ENCODE measurements at regions not wholly inside any gene's neighbourhood (a gene's known extent, or its start where the extent isn't known, plus 50 kb on each side); places are given as distances from the start of the nearest gene placed in this dataset.

- CTCF ChIA-PET = no interaction called here
- Mint-ChIP-seq H3K36me3 (ENCODE audit: low read depth) (no peaks in the 10 kb centered on the region), H3K4me1 (ENCODE audit: low read depth) (no peaks in the 10 kb centered on the region), H3K27ac (no peak overlapping the region), H3K27me3 (ENCODE audit: low read depth) (peaks cover 13% of the 10 kb centered on the region), H3K9me3 (peaks cover 2% of the 10 kb centered on the region), H3K4me3 (no peak overlapping the region)
- no peak for DNase-seq
- intact Hi-C loops (cut with micrococcal nuclease) = no loop called here
Observed at GRCh38 chr5:174618589-174618988, 105.8 kb upstream of the MSX2 start.

GRCh38 chr5:174622067-174622466, 102.3 kb upstream of the MSX2 start:
- H3K4me3 Mint-ChIP-seq = no peak overlapping the region
- H3K27ac Mint-ChIP-seq = no peak overlapping the region
- DNase-seq = no peak
- no peaks in the 10 kb centered on the region for H3K36me3 Mint-ChIP-seq (ENCODE audit: low read depth)
- CTCF ChIA-PET = no interaction called here
- no peaks in the 10 kb centered on the region for H3K9me3 Mint-ChIP-seq
- peaks cover 4% of the 10 kb centered on the region for H3K27me3 Mint-ChIP-seq (ENCODE audit: low read depth)
- intact Hi-C loops (cut with micrococcal nuclease) = no loop called here
- no peaks in the 10 kb centered on the region for H3K4me1 Mint-ChIP-seq (ENCODE audit: low read depth)

- Mint-ChIP-seq H3K9me3 (no peaks in the 10 kb centered on the region), H3K4me3 (no peak overlapping the region), H3K36me3 (ENCODE audit: low read depth) (no peaks in the 10 kb centered on the region), H3K27ac (no peak overlapping the region), H3K27me3 (ENCODE audit: low read depth) (peaks cover 8% of the 10 kb centered on the region), H3K4me1 (ENCODE audit: low read depth) (no peaks in the 10 kb centered on the region)
- DNase-seq = no peak
- CTCF ChIA-PET = no interaction called here
- intact Hi-C loops (cut with micrococcal nuclease) = no loop called here
Observed at GRCh38 chr5:174623018-174623417, 101.4 kb upstream of the MSX2 start.

- intact Hi-C loops (cut with micrococcal nuclease) = no loop called here
- Mint-ChIP-seq H3K9me3 (no peaks in the 10 kb centered on the region), H3K4me3 (no peak overlapping the region), H3K27me3 (ENCODE audit: low read depth) (peaks cover 8% of the 10 kb centered on the region), H3K36me3 (ENCODE audit: low read depth) (no peaks in the 10 kb centered on the region), H3K27ac (no peak overlapping the region), H3K4me1 (ENCODE audit: low read depth) (no peaks in the 10 kb centered on the region)
- DNase-seq = no peak
- CTCF ChIA-PET = no interaction called here
Observed at GRCh38 chr5:174623433-174624019, 100.9 kb upstream of the MSX2 start.

- intact Hi-C loops (cut with micrococcal nuclease) = no loop called here
- Mint-ChIP-seq H3K36me3 (ENCODE audit: low read depth) (no peaks in the 10 kb centered on the region), H3K27ac (no peak overlapping the region), H3K4me1 (ENCODE audit: low read depth) (no peaks in the 10 kb centered on the region), H3K27me3 (ENCODE audit: low read depth) (peaks cover 8% of the 10 kb centered on the region), H3K4me3 (no peak overlapping the region), H3K9me3 (no peaks in the 10 kb centered on the region)
- CTCF ChIA-PET = no interaction called here
- DNase-seq = no peak
Observed at GRCh38 chr5:174624733-174625522, 99.5 kb upstream of the MSX2 start.

GRCh38 chr5:174625591-174626350, 98.6 kb upstream of the MSX2 start:
- DNase-seq = no peak
- intact Hi-C loops (cut with micrococcal nuclease) = no loop called here
- Mint-ChIP-seq H3K9me3 (no peaks in the 10 kb centered on the region), H3K27ac (no peak overlapping the region), H3K4me3 (no peak overlapping the region), H3K27me3 (ENCODE audit: low read depth) (peaks cover 8% of the 10 kb centered on the region), H3K4me1 (ENCODE audit: low read depth) (no peaks in the 10 kb centered on the region), H3K36me3 (ENCODE audit: low read depth) (no peaks in the 10 kb centered on the region)
- CTCF ChIA-PET = no interaction called here

- no peak overlapping the region for H3K27ac Mint-ChIP-seq
- no peak for DNase-seq
- no peak overlapping the region for H3K4me3 Mint-ChIP-seq
- H3K4me1 Mint-ChIP-seq (ENCODE audit: low read depth) = no peaks in the 10 kb centered on the region
- intact Hi-C loops (cut with micrococcal nuclease) = no loop called here
- no peaks in the 10 kb centered on the region for H3K36me3 Mint-ChIP-seq (ENCODE audit: low read depth)
- H3K9me3 Mint-ChIP-seq = no peaks in the 10 kb centered on the region
- CTCF ChIA-PET = no interaction called here
- peaks cover 8% of the 10 kb centered on the region for H3K27me3 Mint-ChIP-seq (ENCODE audit: low read depth)
Observed at GRCh38 chr5:174626369-174626920, 97.9 kb upstream of the MSX2 start.

GRCh38 chr5:174636094-174636493, 88.3 kb upstream of the MSX2 start:
- Mint-ChIP-seq H3K4me3 (no peak overlapping the region), H3K36me3 (ENCODE audit: low read depth) (no peaks in the 10 kb centered on the region), H3K4me1 (ENCODE audit: low read depth) (no peaks in the 10 kb centered on the region), H3K27ac (no peak overlapping the region), H3K27me3 (ENCODE audit: low read depth) (peaks cover 2% of the 10 kb centered on the region), H3K9me3 (no peaks in the 10 kb centered on the region)
- DNase-seq = no peak
- intact Hi-C loops (cut with micrococcal nuclease) = no loop called here
- CTCF ChIA-PET = interaction anchor here (0.7 kb wide), 1 partner anchor 48 kb away, joined by 6 read pairs; no protein-coding TSS in a partner anchor

GRCh38 chr5:174642816-174643405, 81.5 kb upstream of the MSX2 start:
- Mint-ChIP-seq H3K9me3 (peaks cover 3% of the 10 kb centered on the region), H3K27me3 (ENCODE audit: low read depth) (peaks cover 2% of the 10 kb centered on the region), H3K4me3 (no peak overlapping the region), H3K27ac (no peak overlapping the region), H3K36me3 (ENCODE audit: low read depth) (no peaks in the 10 kb centered on the region), H3K4me1 (ENCODE audit: low read depth) (no peaks in the 10 kb centered on the region)
- DNase-seq = no peak
- intact Hi-C loops (cut with micrococcal nuclease) = no loop called here
- CTCF ChIA-PET = no interaction called here

GRCh38 chr5:174644436-174644835, 79.9 kb upstream of the MSX2 start:
- CTCF ChIA-PET = no interaction called here
- H3K27me3 Mint-ChIP-seq (ENCODE audit: low read depth) = peaks cover 2% of the 10 kb centered on the region
- no peak for DNase-seq
- intact Hi-C loops (cut with micrococcal nuclease) = no loop called here
- H3K4me1 Mint-ChIP-seq (ENCODE audit: low read depth) = no peaks in the 10 kb centered on the region
- H3K36me3 Mint-ChIP-seq (ENCODE audit: low read depth) = no peaks in the 10 kb centered on the region
- peaks cover 8% of the 10 kb centered on the region for H3K9me3 Mint-ChIP-seq
- H3K27ac Mint-ChIP-seq = no peak overlapping the region
- H3K4me3 Mint-ChIP-seq = no peak overlapping the region

GRCh38 chr5:174644923-174645322, 79.5 kb upstream of the MSX2 start:
- H3K27ac Mint-ChIP-seq = no peak overlapping the region
- peaks cover 2% of the 10 kb centered on the region for H3K27me3 Mint-ChIP-seq (ENCODE audit: low read depth)
- H3K4me3 Mint-ChIP-seq = no peak overlapping the region
- no peak for DNase-seq
- CTCF ChIA-PET = no interaction called here
- peaks cover 8% of the 10 kb centered on the region for H3K9me3 Mint-ChIP-seq
- intact Hi-C loops (cut with micrococcal nuclease) = no loop called here
- no peaks in the 10 kb centered on the region for H3K36me3 Mint-ChIP-seq (ENCODE audit: low read depth)
- no peaks in the 10 kb centered on the region for H3K4me1 Mint-ChIP-seq (ENCODE audit: low read depth)

GRCh38 chr5:174645677-174646076, 78.7 kb upstream of the MSX2 start:
- Mint-ChIP-seq H3K36me3 (ENCODE audit: low read depth) (no peaks in the 10 kb centered on the region), H3K4me3 (no peak overlapping the region), H3K27me3 (ENCODE audit: low read depth) (no peaks in the 10 kb centered on the region), H3K9me3 (peaks cover 8% of the 10 kb centered on the region), H3K4me1 (ENCODE audit: low read depth) (no peaks in the 10 kb centered on the region), H3K27ac (no peak overlapping the region)
- intact Hi-C loops (cut with micrococcal nuclease) = no loop called here
- no peak for DNase-seq
- CTCF ChIA-PET = no interaction called here
